NCI-H446 (cell line): ENCODE measurements at regions not wholly inside any gene's neighbourhood (a gene's known extent, or its start where the extent isn't known, plus 50 kb on each side); places are given as distances from the start of the nearest gene placed in this dataset.
A peak's percentile ranks its signal among the peaks of the same experiment; 100 is the strongest.

ENCODE experiments used
- DNase-seq, 2 experiments: peaks; one replicate each; lab custom pipeline; 2025; lab: John Stamatoyannopoulos, UW

DNA sequence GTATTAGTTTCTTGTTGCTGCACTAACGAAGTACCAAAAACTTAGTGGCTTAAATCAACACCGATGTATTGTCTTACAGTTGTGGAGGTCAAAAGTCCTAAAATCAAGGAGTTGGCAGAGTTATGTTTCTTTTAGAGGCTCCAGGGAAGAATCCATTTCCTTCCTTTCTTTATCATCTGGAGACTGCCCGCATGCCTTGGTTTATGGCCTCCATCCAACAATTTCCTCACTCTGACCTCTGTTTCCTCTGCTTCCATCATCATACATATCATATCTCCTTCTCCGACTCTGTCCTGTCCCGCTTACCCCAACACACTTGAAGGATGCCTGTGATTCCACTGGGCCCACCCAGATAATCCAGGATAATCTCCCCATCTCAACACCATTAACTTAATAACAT, 627.8 kb downstream of the KCNJ2 start:
- no peak for DNase-seq

GRCh38 chr17:70804161-70804560, 634.8 kb downstream of the KCNJ2 start:
- DNase-seq, result no peak

DNA sequence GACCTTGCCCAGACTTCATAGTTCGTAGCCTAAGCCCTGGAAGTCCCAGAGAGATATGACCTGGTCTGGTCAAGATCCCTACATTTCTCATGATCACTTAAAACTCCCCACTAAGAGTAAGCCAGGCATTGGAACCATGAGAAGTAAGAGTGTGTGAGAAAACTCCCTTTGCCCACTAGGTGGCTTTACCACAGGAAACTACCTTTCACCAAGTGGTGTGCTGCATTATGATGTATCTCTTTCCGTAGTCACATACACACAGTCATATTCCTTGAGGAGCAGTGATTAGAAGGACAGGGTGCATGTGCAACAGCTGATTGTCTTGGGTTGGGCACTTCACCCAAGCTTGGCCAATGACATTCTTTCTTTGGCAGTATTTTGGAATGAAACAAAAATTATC, 639.3 kb downstream of the KCNJ2 start:
- no peak for DNase-seq

DNA sequence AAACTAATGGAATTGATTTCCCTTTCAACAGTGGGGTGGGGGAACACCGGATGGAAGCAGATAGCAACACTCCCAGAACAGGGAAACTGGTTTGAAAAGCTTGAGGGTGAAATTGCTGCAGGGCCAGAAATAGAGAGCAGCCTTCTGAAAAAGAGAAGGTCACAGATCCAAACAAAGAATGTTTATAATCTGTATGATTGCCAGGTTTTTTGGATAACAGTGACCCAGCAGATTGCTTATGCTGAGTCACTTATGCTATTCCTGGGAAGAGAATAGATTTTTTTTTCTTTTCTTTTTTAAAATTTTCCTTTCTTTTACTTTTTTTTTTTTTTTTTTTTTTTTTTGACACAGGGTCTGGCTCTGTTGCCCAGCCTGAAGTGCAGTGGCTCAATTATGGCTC, 641.3 kb downstream of the KCNJ2 start:
- no peak for DNase-seq

DNA sequence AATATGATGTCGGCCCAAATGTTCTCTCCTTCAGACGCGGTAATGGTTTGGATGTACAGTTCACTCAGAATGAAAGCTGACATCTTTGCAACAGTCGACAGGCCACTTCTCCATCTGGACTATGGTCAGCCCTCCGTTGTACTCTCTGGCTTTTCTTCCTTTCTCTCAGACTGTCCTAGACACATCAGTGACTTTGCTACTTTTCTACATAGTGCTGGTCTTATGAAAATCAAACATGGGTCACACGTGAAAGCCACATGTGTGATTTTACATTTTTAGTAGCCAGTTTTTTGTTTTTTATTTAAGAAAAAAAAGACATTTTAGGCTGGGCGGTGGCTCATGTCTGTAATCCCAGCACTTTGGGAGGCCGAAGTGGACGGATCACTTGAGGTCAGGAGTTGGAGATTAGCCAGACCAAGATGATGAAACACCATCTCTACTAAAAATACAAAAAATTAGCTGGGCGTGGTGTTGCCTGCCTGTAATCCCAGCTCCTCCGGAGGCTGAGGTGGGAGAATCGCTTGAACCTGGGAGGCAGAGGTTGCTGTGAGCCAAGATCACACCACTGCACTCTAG, 644.1 kb downstream of the KCNJ2 start:
- no peak for DNase-seq

DNA sequence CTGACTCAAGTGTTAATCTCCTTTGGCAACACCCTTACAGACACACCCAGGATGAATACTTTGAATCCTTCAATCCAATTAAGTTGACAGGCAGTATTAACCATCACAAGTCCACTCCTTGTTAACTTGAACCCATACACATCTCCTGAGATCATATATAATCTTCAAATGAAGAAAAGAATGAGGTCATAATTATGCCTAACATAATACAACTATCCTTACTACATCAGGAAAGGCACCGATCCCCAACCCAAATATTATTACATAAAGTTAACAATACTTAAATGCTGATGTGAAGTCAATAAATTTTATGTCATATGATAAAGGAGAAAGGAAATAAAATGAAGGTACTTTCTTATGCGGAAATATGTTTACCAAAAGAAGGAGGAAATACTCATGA, 649.9 kb downstream of the KCNJ2 start:
- DNase-seq, result no peak

DNA sequence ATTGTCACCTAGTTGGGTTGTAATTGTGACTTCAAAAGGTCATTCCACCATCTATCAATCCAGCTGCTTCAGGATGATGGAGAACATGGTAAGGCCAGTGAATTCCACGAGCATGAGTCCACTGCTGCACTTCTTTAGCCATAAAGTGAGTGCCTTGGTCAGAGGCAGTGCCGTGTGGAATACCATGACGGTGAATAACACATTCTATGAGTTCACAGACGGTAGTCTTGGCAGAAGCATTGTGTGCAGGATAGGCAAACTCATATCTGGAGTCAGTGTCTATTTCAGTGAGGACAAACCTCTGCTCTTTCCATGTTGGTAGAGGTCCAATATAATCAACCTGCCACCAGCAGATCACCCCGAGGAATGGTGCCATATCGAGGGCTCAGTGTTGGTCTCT, 650.9 kb downstream of the KCNJ2 start:
- DNase-seq, result no peak

DNA sequence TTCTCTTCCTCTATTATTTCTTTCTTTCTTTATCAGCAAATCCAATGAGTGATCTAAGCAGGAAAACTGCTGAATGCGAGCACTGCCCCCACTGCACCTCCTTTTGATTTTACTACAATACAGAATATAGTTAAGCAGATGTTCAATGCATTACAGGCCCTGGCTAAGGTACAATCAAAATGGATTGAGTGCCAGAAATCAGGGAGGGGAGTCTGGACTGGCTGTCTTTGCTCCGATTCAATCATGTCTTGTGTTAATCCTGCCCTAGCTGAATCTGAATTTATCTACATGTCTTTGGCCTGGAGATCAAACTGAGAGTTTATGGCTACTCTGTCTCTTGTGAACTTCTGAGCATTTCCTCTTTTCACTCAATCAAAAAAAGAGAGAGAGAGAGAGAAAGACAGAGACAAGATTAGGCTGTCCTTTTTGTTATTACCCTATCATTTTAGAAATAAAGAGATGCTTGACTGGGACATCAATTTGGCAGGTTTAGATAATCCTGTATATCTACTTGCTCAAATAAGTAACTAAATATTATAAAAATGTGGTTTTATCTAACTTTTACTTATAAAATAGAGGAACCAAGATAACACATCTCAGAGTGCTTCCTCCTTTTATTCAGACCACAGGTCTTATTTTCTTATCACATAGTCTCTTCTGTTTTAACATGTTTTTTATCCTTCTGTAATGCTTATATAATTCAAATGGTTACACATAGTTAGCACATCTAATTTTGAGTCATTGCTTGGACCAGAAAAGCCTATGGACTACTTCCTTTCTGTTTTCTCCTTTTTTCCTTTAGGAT, 656.2 kb downstream of the KCNJ2 start:
- DNase-seq, result peak; percentile 15 to 61

DNA sequence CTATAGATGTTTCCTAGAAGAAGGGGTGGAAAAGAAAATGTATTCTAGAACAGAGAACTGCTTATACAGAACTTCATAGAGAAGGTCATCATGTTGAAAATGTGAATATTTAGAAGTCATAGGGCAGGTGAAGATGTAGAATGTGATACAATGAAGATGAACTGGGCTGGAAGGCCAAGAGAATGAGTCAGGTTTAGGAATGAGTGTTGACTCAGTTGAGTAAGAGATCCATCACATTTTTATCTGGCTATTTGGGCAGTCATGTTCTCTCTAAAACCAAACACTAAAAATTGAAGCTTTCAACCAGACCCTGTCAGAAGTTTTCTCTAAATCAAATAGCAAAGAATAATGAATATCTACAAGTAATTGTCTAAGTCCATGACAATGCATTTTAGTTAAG, 660.5 kb downstream of the KCNJ2 start:
- no peak for DNase-seq

DNA sequence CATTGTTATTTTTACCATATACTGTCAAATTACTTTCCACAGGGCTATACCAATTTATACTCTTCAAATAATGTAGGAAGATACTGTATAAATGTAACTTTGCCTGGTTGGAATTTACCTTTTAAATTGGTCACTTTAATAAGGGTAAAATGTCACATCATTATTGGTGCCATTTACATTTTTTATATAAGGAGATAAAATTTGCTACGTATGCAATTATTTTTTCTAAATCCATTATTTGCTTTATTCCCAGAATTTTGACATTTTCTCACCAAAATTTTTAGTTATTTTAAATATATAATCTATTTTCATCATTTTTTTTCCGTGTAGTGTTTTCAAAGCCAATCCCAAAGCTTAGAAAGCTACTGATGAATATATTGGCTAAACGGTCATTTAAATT, 664.7 kb downstream of the KCNJ2 start:
- no peak for DNase-seq

GRCh38 chr17:70848785-70849184, 679.5 kb downstream of the KCNJ2 start:
- DNase-seq, result no peak

DNA sequence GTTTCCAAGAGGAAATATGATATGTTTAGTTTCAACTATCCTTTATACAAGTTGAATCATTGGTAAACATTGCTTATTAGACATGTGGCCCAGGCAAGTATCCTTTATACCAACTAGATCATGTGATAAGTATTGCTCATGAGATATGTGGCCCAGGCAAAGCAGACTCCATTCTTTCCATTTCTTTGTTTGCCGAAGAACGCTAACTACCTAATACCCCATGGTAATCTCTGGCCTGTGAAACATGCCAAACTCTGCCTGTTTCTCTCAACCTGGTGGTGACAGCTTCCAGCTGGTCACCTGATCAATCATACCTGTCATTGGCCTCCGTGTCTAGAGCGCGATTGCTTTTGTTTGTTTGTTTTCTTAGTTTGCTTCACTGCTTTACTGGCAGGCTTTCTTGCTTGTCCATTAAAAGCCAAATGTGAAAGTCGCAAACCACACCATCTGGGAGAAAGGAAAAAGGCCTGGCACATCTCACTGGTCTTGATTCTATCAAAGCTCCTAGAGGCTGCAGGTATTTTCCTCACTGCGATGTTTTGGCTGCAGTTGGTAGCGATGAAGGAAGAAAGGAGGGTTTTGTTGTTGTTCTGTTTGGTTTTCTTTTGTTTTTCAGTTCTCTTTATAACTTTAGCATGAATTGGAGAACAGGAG, 686.2 kb downstream of the KCNJ2 start:
- DNase-seq, result peak; percentile 27 to 66

GRCh38 chr17:70857351-70857750, 688.0 kb downstream of the KCNJ2 start:
- no peak for DNase-seq

DNA sequence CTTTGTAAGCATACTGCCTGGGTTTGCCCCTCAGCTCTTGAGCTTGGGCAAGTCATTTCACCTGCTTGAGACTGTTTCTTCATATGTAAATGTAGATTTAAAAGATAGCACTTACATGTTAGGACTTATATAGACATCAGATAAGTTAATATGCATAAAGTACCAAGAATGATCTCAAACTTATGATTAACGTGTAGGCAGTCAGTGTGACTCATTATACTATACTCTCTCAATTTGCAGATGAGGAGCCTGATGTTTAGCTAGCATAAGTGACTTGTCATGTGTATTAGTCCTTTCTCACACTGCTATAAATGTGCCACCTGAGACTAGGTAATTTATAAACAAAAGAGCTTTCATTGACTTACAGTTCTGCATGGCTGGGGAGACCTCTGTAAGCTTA, 690.5 kb downstream of the KCNJ2 start:
- no peak for DNase-seq

GRCh38 chr17:70862295-70862694, 693.0 kb downstream of the KCNJ2 start:
- no peak for DNase-seq

- no peak for DNase-seq
These were observed 694.3 kb downstream of the KCNJ2 start for GRCh38 chr17:70863436-70864248.

- DNase-seq, result no peak
These were observed 696.9 kb downstream of the KCNJ2 start for GRCh38 chr17:70865993-70866804.

GRCh38 chr17:70868149-70868548, 698.8 kb downstream of the KCNJ2 start:
- DNase-seq, result no peak

GRCh38 chr17:70869402-70870085, 700.2 kb downstream of the KCNJ2 start:
- DNase-seq, result no peak

- DNase-seq, result no peak
These were observed 702.0 kb downstream of the KCNJ2 start for GRCh38 chr17:70871180-70871818.

DNA sequence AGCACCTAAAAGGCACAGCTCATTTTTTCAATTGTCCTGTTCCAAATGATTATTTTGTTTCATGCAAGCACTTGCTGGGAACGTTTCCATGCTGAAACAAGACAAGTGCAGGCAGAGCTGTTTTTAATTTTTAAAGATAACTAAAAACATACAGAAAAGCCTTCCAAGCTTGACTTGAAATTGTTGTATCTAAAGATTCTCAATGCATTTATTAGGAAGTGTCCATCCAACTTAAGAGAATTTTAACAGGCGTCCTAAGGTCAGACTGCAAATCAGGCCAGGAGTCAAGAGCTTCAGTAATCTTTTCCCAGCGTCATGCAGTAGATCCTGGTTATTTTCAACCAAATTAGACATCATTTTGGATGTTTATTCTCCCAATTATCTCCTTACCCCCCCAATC, 702.8 kb downstream of the KCNJ2 start:
- DNase-seq, result no peak
